ENCODE measurements at regions not wholly inside any gene's neighbourhood (a gene's known extent, or its start where the extent isn't known, plus 50 kb on each side); places are given as distances from the start of the nearest gene placed in this dataset.
A peak's percentile ranks its signal among the peaks of the same experiment; 100 is the strongest.

DNA sequence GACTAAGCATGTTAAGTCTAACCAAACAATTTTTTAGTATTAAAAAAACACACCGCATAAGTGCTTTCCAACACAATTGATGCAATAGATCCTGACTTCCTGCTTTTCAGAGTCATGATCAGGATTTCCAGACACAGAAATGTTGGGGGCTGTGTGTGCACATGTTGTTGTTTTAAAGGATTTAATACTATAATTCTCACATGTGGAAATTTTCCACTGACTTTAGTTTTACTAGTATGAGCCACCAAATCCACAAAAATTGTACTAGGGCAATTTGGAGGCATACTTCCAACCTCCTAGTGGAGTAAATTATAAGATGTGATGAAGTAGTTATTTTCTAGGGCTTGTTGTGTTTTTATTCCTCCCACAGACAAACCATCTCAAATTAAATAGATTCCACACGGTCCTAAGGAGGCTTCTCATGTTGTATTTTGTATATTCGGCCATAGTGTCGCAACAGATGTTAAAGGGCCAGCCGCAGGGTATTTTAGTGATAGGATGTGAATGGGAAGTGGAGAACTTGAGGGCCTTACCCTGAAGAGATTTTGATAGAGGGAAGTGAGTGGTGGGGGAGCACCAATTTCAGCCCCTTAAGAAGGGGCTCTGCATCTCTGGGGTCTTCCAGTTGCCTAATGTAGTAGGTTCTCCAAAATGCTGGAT, 108.9 kb upstream of the KLF7 start:
- Histone ChIP-seq H2BK12ac (ENCODE audit: low read length) (no peak overlapping the region), H4K12ac (ENCODE audit: low read depth, low read length) (no peak overlapping the region), H3K4me3 (ENCODE audit: low read depth, low read length) (no peak overlapping the region), H3K4me2 (ENCODE audit: low read length) (no peak overlapping the region), H3K23ac (ENCODE audit: low read length) (no peak overlapping the region), H4K91ac (ENCODE audit: low read depth, low read length) (no peak overlapping the region), H4K8ac (ENCODE audit: low read depth, low read length) (no peak overlapping the region), H3K9me3 (ENCODE audit: insufficient read depth, low read depth, low read length) (no peaks in the 10 kb centered on the region), H3K36me3 (ENCODE audit: control insufficient read depth in 1 of 2, insufficient read depth in 2 of 2, low read length in 2 of 2) (no peaks in the 10 kb centered on the region), H3K4ac (ENCODE audit: low read depth, low read length) (no peak overlapping the region), H3K9ac (ENCODE audit: low read length) (no peak overlapping the region), H2BK120ac (ENCODE audit: insufficient read depth, low read length, poor library complexity) (no peak overlapping the region), H3K18ac (ENCODE audit: low read length) (no peak overlapping the region), H3K79me1 (ENCODE audit: low read length) (no peaks in the 10 kb centered on the region), H3K14ac (ENCODE audit: low read length) (no peak overlapping the region), H2AFZ (ENCODE audit: insufficient read depth, low read length, poor library complexity) (no peak overlapping the region), H3K27me3 (ENCODE audit: insufficient read depth, low read length) (no peaks in the 10 kb centered on the region), H3K79me2 (ENCODE audit: control insufficient read depth, insufficient read depth, low read length, poor library complexity) (no peaks in the 10 kb centered on the region), H3K27ac (ENCODE audit: low read depth, low read length) (no peak overlapping the region), H3K4me1 (ENCODE audit: control insufficient read depth in 1 of 2, insufficient read depth in 2 of 2, low read length in 2 of 2) (no peaks in the 10 kb centered on the region), H2AK5ac (ENCODE audit: low read length) (no peak overlapping the region), H2BK5ac (ENCODE audit: low read depth, low read length, poor library complexity) (no peak overlapping the region)
- no peak for DNase-seq
- no CpG with 5 or more reads among the region's 5 CpGs for WGBS (ENCODE audit: extremely low coverage, insufficient coverage, insufficient read length)

- Histone ChIP-seq H3K9ac (ENCODE audit: low read length) (no peak overlapping the region), H3K27ac (ENCODE audit: low read depth, low read length) (no peak overlapping the region), H3K9me3 (ENCODE audit: insufficient read depth, low read depth, low read length) (no peaks in the 10 kb centered on the region), H3K4me2 (ENCODE audit: low read length) (no peak overlapping the region), H4K8ac (ENCODE audit: low read depth, low read length) (no peak overlapping the region), H3K14ac (ENCODE audit: low read length) (no peak overlapping the region), H3K4ac (ENCODE audit: low read depth, low read length) (no peak overlapping the region), H3K4me1 (ENCODE audit: control insufficient read depth in 1 of 2, insufficient read depth in 2 of 2, low read length in 2 of 2) (no peaks in the 10 kb centered on the region), H2BK12ac (ENCODE audit: low read length) (no peak overlapping the region), H3K79me2 (ENCODE audit: control insufficient read depth, insufficient read depth, low read length, poor library complexity) (no peaks in the 10 kb centered on the region), H3K18ac (ENCODE audit: low read length) (no peak overlapping the region), H2BK120ac (ENCODE audit: insufficient read depth, low read length, poor library complexity) (no peak overlapping the region), H3K36me3 (ENCODE audit: control insufficient read depth in 1 of 2, insufficient read depth in 2 of 2, low read length in 2 of 2) (no peaks in the 10 kb centered on the region), H2AFZ (ENCODE audit: insufficient read depth, low read length, poor library complexity) (no peak overlapping the region), H4K91ac (ENCODE audit: low read depth, low read length) (no peak overlapping the region), H3K23ac (ENCODE audit: low read length) (no peak overlapping the region), H4K12ac (ENCODE audit: low read depth, low read length) (no peak overlapping the region), H3K4me3 (ENCODE audit: low read depth, low read length) (no peak overlapping the region), H3K27me3 (ENCODE audit: insufficient read depth, low read length) (no peaks in the 10 kb centered on the region), H3K79me1 (ENCODE audit: low read length) (no peaks in the 10 kb centered on the region), H2AK5ac (ENCODE audit: low read length) (no peak overlapping the region), H2BK5ac (ENCODE audit: low read depth, low read length, poor library complexity) (no peak overlapping the region)
- WGBS (ENCODE audit: extremely low coverage, insufficient coverage, insufficient read length) = no CpG with 5 or more reads among the region's 2 CpGs
- no peak for DNase-seq
Observed at GRCh38 chr2:207275779-207276178, 110.0 kb upstream of the KLF7 start.

GRCh38 chr2:207276248-207276647, 110.5 kb upstream of the KLF7 start:
- H4K8ac ChIP-seq (ENCODE audit: low read depth, low read length) = no peak overlapping the region
- no peak overlapping the region for H3K4ac ChIP-seq (ENCODE audit: low read depth, low read length)
- no peak overlapping the region for H4K12ac ChIP-seq (ENCODE audit: low read depth, low read length)
- H3K14ac ChIP-seq (ENCODE audit: low read length) = no peak overlapping the region
- H3K27me3 ChIP-seq (ENCODE audit: insufficient read depth, low read length) = no peaks in the 10 kb centered on the region
- no peak overlapping the region for H3K9ac ChIP-seq (ENCODE audit: low read length)
- no peak overlapping the region for H3K4me2 ChIP-seq (ENCODE audit: low read length)
- H2BK5ac ChIP-seq (ENCODE audit: low read depth, low read length, poor library complexity) = no peak overlapping the region
- H3K4me3 ChIP-seq (ENCODE audit: low read depth, low read length) = no peak overlapping the region
- H2BK120ac ChIP-seq (ENCODE audit: insufficient read depth, low read length, poor library complexity) = no peak overlapping the region
- H3K27ac ChIP-seq (ENCODE audit: low read depth, low read length) = no peak overlapping the region
- no peaks in the 10 kb centered on the region for H3K79me2 ChIP-seq (ENCODE audit: control insufficient read depth, insufficient read depth, low read length, poor library complexity)
- DNase-seq = no peak
- no peak overlapping the region for H4K91ac ChIP-seq (ENCODE audit: low read depth, low read length)
- no peaks in the 10 kb centered on the region for H3K36me3 ChIP-seq (ENCODE audit: control insufficient read depth in 1 of 2, insufficient read depth in 2 of 2, low read length in 2 of 2)
- no peaks in the 10 kb centered on the region for H3K4me1 ChIP-seq (ENCODE audit: control insufficient read depth in 1 of 2, insufficient read depth in 2 of 2, low read length in 2 of 2)
- H2BK12ac ChIP-seq (ENCODE audit: low read length) = no peak overlapping the region
- no peak overlapping the region for H2AK5ac ChIP-seq (ENCODE audit: low read length)
- no peak overlapping the region for H2AFZ ChIP-seq (ENCODE audit: insufficient read depth, low read length, poor library complexity)
- H3K79me1 ChIP-seq (ENCODE audit: low read length) = no peaks in the 10 kb centered on the region
- no peaks in the 10 kb centered on the region for H3K9me3 ChIP-seq (ENCODE audit: insufficient read depth, low read depth, low read length)
- no peak overlapping the region for H3K18ac ChIP-seq (ENCODE audit: low read length)
- H3K23ac ChIP-seq (ENCODE audit: low read length) = no peak overlapping the region

GRCh38 chr2:207276858-207277257, 111.1 kb upstream of the KLF7 start:
- DNase-seq = no peak
- Histone ChIP-seq H3K23ac (ENCODE audit: low read length) (peak overlapping the region; percentile 90), H2BK5ac (ENCODE audit: low read depth, low read length, poor library complexity) (no peak overlapping the region), H3K18ac (ENCODE audit: low read length) (no peak overlapping the region), H3K9me3 (ENCODE audit: insufficient read depth, low read depth, low read length) (no peaks in the 10 kb centered on the region), H3K27ac (ENCODE audit: low read depth, low read length) (no peak overlapping the region), H3K9ac (ENCODE audit: low read length) (no peak overlapping the region), H2BK12ac (ENCODE audit: low read length) (no peak overlapping the region), H3K4me3 (ENCODE audit: low read depth, low read length) (no peak overlapping the region), H2BK120ac (ENCODE audit: insufficient read depth, low read length, poor library complexity) (no peak overlapping the region), H4K91ac (ENCODE audit: low read depth, low read length) (no peak overlapping the region), H3K4me2 (ENCODE audit: low read length) (no peak overlapping the region), H3K4ac (ENCODE audit: low read depth, low read length) (no peak overlapping the region), H3K79me1 (ENCODE audit: low read length) (no peaks in the 10 kb centered on the region), H3K14ac (ENCODE audit: low read length) (no peak overlapping the region), H3K36me3 (ENCODE audit: control insufficient read depth in 1 of 2, insufficient read depth in 2 of 2, low read length in 2 of 2) (no peaks in the 10 kb centered on the region), H2AK5ac (ENCODE audit: low read length) (no peak overlapping the region), H3K79me2 (ENCODE audit: control insufficient read depth, insufficient read depth, low read length, poor library complexity) (no peaks in the 10 kb centered on the region), H4K8ac (ENCODE audit: low read depth, low read length) (no peak overlapping the region), H4K12ac (ENCODE audit: low read depth, low read length) (no peak overlapping the region), H3K27me3 (ENCODE audit: insufficient read depth, low read length) (no peaks in the 10 kb centered on the region), H3K4me1 (ENCODE audit: control insufficient read depth in 1 of 2, insufficient read depth in 2 of 2, low read length in 2 of 2) (no peaks in the 10 kb centered on the region), H2AFZ (ENCODE audit: insufficient read depth, low read length, poor library complexity) (no peak overlapping the region)
- WGBS (ENCODE audit: extremely low coverage, insufficient coverage, insufficient read length) = no CpG with 5 or more reads among the region's 3 CpGs

Measured in trophoblast cell (in vitro differentiated cells and primary cell).